WTC11 (cell line): ENCODE measurements at regions not wholly inside any gene's neighbourhood (a gene's known extent, or its start where the extent isn't known, plus 50 kb on each side); places are given as distances from the start of the nearest gene placed in this dataset.

Source experiments
- ATAC-seq: fragments of 200-7000 bp; cut with Tn5 transposase; 2 replicates; pipeline ENCODE4 v1.10.0; 2021; ENCODE audit warnings: mild to moderate bottlenecking, moderate library complexity
- CTCF ChIA-PET: fragments of 300-600 bp; sonication (Branson Sonifier 250); formaldehyde crosslinking; loops from one replicate; lab custom pipeline; 2021; ENCODE audit warnings: antibody characterized with exemption; lab: Charles Lee
- POLR2A ChIA-PET: fragments of 350-600 bp; sonication (Branson Sonifier 250); formaldehyde crosslinking; loops from one replicate; lab custom pipeline; 2021; ENCODE audit warnings: antibody characterized with exemption; lab: Charles Lee
- DNase-seq: peaks from one replicate; pipeline ENCODE4 v3.0.0; 2021; ENCODE audit warnings: low spot score
- H3K27ac Mint-ChIP-seq: 2 replicates; pipeline ENCODE4 v1.8.0; 2021; ENCODE audit warnings: mixed read lengths
- H3K27me3 Mint-ChIP-seq: 2 replicates; pipeline ENCODE4 v1.8.0; 2021; ENCODE audit warnings: low read depth, mild to moderate bottlenecking, moderate library complexity, mixed read lengths
- H3K36me3 Mint-ChIP-seq: 2 replicates; pipeline ENCODE4 v1.8.0; 2021; ENCODE audit warnings: mixed read lengths
- H3K4me1 Mint-ChIP-seq: 2 replicates; pipeline ENCODE4 v1.8.0; 2022; ENCODE audit warnings: mixed read lengths
- H3K4me3 Mint-ChIP-seq: 2 replicates; pipeline ENCODE4 v1.8.0; 2021; ENCODE audit warnings: mild to moderate bottlenecking, moderate library complexity, mixed read lengths
- H3K9me3 Mint-ChIP-seq: 2 replicates; pipeline ENCODE4 v1.8.0; 2021; ENCODE audit warnings: mixed read lengths
- CBFB ChIP-seq: sonication (generic); formaldehyde crosslinking; IDR thresholded peaks from 2 replicates; pipeline ENCODE4 v1.8.1; 2022; ENCODE audit warnings: mild to moderate bottlenecking, low read depth, missing genetic modification reagents
- CREM ChIP-seq: sonication (generic); formaldehyde crosslinking; IDR thresholded peaks from 2 replicates; pipeline ENCODE4 v1.8.1; 2022; ENCODE audit warnings: mild to moderate bottlenecking, missing genetic modification reagents, moderate library complexity
- FOXJ3 ChIP-seq: sonication (generic); formaldehyde crosslinking; IDR thresholded peaks from 2 replicates; pipeline ENCODE4 v1.9.0; 2021; ENCODE audit warnings: missing genetic modification reagents, mild to moderate bottlenecking, borderline replicate concordance
- JAZF1 ChIP-seq: fragments of 250-450 bp; sonication (Bioruptor Pico); IDR thresholded peaks from 2 replicates; pipeline ENCODE4 v1.9.0; 2021; ENCODE audit warnings: moderate library complexity, mild to moderate bottlenecking, inconsistent platforms
- JUN ChIP-seq: sonication (generic); formaldehyde crosslinking; IDR thresholded peaks from 2 replicates; pipeline ENCODE4 v1.8.0; 2023; ENCODE audit warnings: mild to moderate bottlenecking, missing genetic modification reagents
- NFE2L1 ChIP-seq: sonication (generic); formaldehyde crosslinking; IDR thresholded peaks from 2 replicates; pipeline ENCODE4 v1.8.1; 2023; ENCODE audit warnings: missing genetic modification reagents
- NR3C1 ChIP-seq: sonication (generic); formaldehyde crosslinking; conservative IDR thresholded peaks from 2 replicates; pipeline ENCODE4 v1.8.1; 2023; ENCODE audit warnings: low read depth, mild to moderate bottlenecking, missing genetic modification reagents
- PRDM15 ChIP-seq: sonication (generic); formaldehyde crosslinking; IDR thresholded peaks from 2 replicates; pipeline ENCODE4 v1.8.0; 2022; ENCODE audit warnings: missing genetic modification reagents
- TP53 ChIP-seq: sonication (generic); formaldehyde crosslinking; IDR thresholded peaks from 2 replicates; pipeline ENCODE4 v1.8.1; 2023; ENCODE audit warnings: mild to moderate bottlenecking, missing genetic modification reagents
- ZNF219 ChIP-seq: sonication (generic); formaldehyde crosslinking; IDR thresholded peaks from 2 replicates; pipeline ENCODE4 v1.8.0; 2023; ENCODE audit warnings: missing genetic modification reagents, mild to moderate bottlenecking, borderline replicate concordance
- ZNF396 ChIP-seq: fragments of 250-450 bp; sonication (Bioruptor Pico); IDR thresholded peaks from 2 replicates; pipeline ENCODE4 v1.8.0; 2021; ENCODE audit warnings: mild to moderate bottlenecking, moderate library complexity, borderline replicate concordance
- ZNF671 ChIP-seq: fragments of 250-450 bp; sonication (Bioruptor Pico); IDR thresholded peaks from 2 replicates; pipeline ENCODE4 v1.8.0; 2021; ENCODE audit warnings: mild to moderate bottlenecking
- TF ChIP-seq, protein P1 (sequence below): sonication (generic); formaldehyde crosslinking; IDR thresholded peaks from 2 replicates; pipeline ENCODE4 v1.8.1; 2023; ENCODE audit warnings: mild to moderate bottlenecking, missing genetic modification reagents, moderate library complexity
- TF ChIP-seq, protein P2 (sequence below): sonication (generic); formaldehyde crosslinking; IDR thresholded peaks from 2 replicates; pipeline ENCODE4 v1.8.1; 2022; ENCODE audit warnings: low read depth, missing genetic modification reagents, borderline replicate concordance

DNA sequence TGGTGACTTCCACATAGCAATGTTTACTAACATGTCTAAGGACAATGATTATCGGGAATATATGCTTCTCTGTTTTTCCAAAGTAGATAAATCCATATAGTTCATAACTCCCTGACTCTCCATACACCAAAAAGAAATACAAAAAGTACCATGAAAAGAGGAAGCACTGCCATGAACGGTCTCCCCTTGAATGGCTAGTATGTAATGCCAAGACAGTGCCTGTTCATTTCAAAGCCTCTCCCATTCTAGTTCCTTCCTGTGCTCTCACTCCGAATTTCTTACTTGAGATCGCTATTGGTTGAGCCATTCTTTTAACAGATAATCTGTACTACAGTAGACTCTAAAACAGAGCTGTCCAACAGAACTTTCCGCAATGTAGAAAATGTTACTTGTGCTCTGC, 54.8 kb upstream of the EDN1 start:
- no peak overlapping the region for H3K4me3 Mint-ChIP-seq
- peaks cover 4% of the 10 kb centered on the region; the same call in 1 of the 2 replicates for H3K9me3 Mint-ChIP-seq
- ATAC-seq: no peak
- ChIA-PET POLR2A (no interaction called here), CTCF (no interaction called here)
- H3K27ac Mint-ChIP-seq: no peak overlapping the region
- no peaks in the 10 kb centered on the region for H3K27me3 Mint-ChIP-seq
- TF ChIP-seq CREM (no peak), FOXJ3 (CRISPR knock-in tag) (no peak), NR3C1 (CRISPR knock-in tag) (no peak), PRDM15 (CRISPR knock-in tag) (no peak), NFE2L1 (no peak), TP53 (CRISPR knock-in tag) (no peak)
- TF ChIP-seq, protein P1, sequence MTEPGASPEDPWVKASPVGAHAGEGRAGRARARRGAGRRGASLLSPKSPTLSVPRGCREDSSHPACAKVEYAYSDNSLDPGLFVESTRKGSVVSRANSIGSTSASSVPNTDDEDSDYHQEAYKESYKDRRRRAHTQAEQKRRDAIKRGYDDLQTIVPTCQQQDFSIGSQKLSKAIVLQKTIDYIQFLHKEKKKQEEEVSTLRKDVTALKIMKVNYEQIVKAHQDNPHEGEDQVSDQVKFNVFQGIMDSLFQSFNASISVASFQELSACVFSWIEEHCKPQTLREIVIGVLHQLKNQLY (CRISPR knock-in tag): no peak
- TF ChIP-seq, protein P2, sequence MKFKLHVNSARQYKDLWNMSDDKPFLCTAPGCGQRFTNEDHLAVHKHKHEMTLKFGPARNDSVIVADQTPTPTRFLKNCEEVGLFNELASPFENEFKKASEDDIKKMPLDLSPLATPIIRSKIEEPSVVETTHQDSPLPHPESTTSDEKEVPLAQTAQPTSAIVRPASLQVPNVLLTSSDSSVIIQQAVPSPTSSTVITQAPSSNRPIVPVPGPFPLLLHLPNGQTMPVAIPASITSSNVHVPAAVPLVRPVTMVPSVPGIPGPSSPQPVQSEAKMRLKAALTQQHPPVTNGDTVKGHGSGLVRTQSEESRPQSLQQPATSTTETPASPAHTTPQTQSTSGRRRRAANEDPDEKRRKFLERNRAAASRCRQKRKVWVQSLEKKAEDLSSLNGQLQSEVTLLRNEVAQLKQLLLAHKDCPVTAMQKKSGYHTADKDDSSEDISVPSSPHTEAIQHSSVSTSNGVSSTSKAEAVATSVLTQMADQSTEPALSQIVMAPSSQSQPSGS: no peak
- H3K36me3 Mint-ChIP-seq: no peaks in the 10 kb centered on the region
- no peak for DNase-seq
- peaks cover 8% of the 10 kb centered on the region for H3K4me1 Mint-ChIP-seq

DNA sequence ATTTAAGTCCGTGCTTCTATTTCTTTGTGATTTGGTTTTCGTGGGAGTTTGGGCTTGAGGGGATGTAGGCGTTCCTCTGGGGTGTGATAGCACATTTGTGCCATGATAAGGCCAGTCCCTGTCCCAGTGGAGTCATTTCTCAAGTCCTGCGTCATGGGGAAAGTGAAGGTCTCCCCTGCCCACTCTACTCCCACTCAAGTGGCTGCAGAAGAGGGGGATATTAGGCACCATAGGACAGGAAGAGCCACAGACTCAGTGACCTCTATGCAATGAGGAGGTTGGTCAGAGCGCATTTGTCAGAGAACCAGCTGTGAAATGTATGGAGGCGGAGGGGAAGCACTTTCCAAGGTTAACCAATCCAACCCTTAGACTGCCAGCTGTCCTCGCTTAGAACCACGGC, 51.9 kb upstream of the EDN1 start:
- no peak for DNase-seq
- TF ChIP-seq JUN (CRISPR knock-in tag) (no peak), ZNF396 (CRISPR knock-in tag) (no peak), ZNF671 (CRISPR knock-in tag) (no peak), CBFB (CRISPR knock-in tag) (no peak), ZNF219 (CRISPR knock-in tag) (no peak), JAZF1 (CRISPR knock-in tag) (no peak)
- H3K4me3 Mint-ChIP-seq: no peak overlapping the region
- ChIA-PET POLR2A (no interaction called here), CTCF (interaction anchor here (0.7 kb wide), 1 partner anchor 662 kb away, joined by 5 read pairs; no protein-coding TSS in a partner anchor)
- H3K27ac Mint-ChIP-seq: no peak overlapping the region
- no peaks in the 10 kb centered on the region for H3K27me3 Mint-ChIP-seq
- H3K9me3 Mint-ChIP-seq: peaks cover 4% of the 10 kb centered on the region; the same call in 1 of the 2 replicates
- ATAC-seq: no peak
- H3K4me1 Mint-ChIP-seq: peaks cover 8% of the 10 kb centered on the region
- H3K36me3 Mint-ChIP-seq: no peaks in the 10 kb centered on the region
